ENCODE measurements at regions not wholly inside any gene's neighbourhood (a gene's known extent, or its start where the extent isn't known, plus 50 kb on each side); places are given as distances from the start of the nearest gene placed in this dataset.

DNA sequence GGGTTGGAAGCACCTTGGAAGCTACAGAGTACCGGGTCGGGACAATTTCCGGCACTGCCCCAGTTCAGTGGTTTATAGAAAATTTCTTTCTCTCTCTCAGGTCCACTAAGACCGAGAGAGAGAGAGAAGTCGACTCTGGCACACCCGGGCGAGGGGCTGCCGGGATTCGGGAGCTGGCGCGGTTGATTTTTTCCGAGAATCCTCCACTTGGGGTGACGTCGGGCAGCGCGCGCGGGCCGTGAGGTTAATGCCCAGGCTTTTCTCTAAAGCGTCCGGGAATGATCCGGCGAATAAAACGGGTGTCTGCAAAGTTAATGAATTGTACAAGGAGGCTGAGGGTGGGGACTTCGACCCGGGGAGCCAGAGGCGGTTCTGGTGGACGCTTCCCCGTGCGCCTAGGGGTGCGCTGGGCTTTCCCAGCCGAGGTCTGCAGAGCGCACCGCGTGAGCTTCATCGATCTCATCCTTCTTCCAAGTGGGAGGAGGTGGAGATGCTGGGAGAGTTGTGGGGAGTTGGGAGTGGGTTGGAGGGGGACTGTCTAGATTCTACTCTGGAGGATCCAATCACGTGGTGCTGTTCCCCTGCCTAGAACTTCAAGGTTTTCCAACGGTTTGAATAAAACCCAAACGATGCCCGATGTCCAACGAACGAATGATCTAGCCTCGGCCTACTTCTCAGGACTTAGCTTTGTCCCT is 51.9 kb upstream of the TBX3 start:
- no peak overlapping the region for H3K27ac ChIP-seq (ENCODE audit: insufficient read depth, low read length)
- no peak overlapping the region for H3K4me3 ChIP-seq (replicated peaks in 1 of 4; ENCODE audit: control extremely low read depth in 1 of 4, insufficient read depth in 1 of 4, low read depth in 3 of 4, low read length in 4 of 4)
- no peak overlapping the region for H3K4me2 ChIP-seq (ENCODE audit: extremely low read depth, insufficient read depth, low read length)

DNA sequence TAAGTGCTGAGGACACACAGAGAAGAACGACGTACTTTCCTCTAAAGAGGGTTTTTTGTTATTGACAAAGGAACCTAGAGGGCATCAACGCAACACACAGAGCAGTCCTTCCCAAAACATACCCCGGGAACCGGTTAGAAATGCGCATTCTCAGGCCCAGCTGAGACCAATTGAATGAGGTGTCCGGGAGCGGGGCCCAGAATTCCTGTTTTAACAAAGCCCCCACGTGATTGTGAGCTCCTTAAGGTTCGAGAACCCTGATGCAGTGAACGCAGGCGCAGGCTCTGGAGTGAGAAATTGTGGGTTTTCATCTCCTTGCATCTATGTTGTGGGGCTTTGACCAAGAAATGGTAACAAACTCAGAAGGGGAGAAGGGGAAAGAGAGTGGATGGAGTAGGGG is 51.0 kb upstream of the TBX3 start:
- H3K4me1 ChIP-seq (ENCODE audit: control insufficient read depth, extremely low read depth, insufficient read depth, low read length) = no peaks in the 10 kb centered on the region
- H3K27me3 ChIP-seq (ENCODE audit: control insufficient read depth, insufficient read depth, low read length) = no peaks in the 10 kb centered on the region
- no peak overlapping the region for H2AFZ ChIP-seq (ENCODE audit: low read length)
- TF ChIP-seq EZH2 (IDR thresholded peaks at IDR 0.05; ENCODE audit: low read length, missing control alignments) (no peak), CTCF (conservative IDR thresholded peaks at IDR 0.05 in 1 of 2, IDR thresholded peaks at IDR 0.05 in 1 of 2; ENCODE audit: low read depth in 1 of 2, low read length in 2 of 2) (no peak)
- H3K4me3 ChIP-seq (replicated peaks in 1 of 4; ENCODE audit: control extremely low read depth in 1 of 4, insufficient read depth in 1 of 4, low read depth in 3 of 4, low read length in 4 of 4) = no peak overlapping the region
- DNase-seq (ENCODE audit: low read depth in 2 of 2) = no peak
- H3K79me2 ChIP-seq (ENCODE audit: control insufficient read depth, insufficient read depth, low read length) = no peaks in the 10 kb centered on the region
- H3K4me2 ChIP-seq (ENCODE audit: extremely low read depth, insufficient read depth, low read length) = no peak overlapping the region
- no peaks in the 10 kb centered on the region for H3K9me3 ChIP-seq (ENCODE audit: control insufficient read depth, insufficient read depth, low read depth, low read length)
- no peak overlapping the region for H3K9ac ChIP-seq (ENCODE audit: insufficient read depth, low read length)
- no peaks in the 10 kb centered on the region for H3K36me3 ChIP-seq (ENCODE audit: control insufficient read depth, insufficient read depth, low read length)
- H3K27ac ChIP-seq (ENCODE audit: insufficient read depth, low read length) = no peak overlapping the region
- H4K20me1 ChIP-seq (ENCODE audit: control insufficient read depth, extremely low read depth, insufficient read depth, low read length) = no peaks in the 10 kb centered on the region

More for the DNA sequence above, 51.9 kb upstream of the TBX3 start:
- Histone ChIP-seq H3K79me2 (ENCODE audit: control insufficient read depth, insufficient read depth, low read length) (no peaks in the 10 kb centered on the region), H3K4me1 (ENCODE audit: control insufficient read depth, extremely low read depth, insufficient read depth, low read length) (no peaks in the 10 kb centered on the region), H3K27me3 (ENCODE audit: control insufficient read depth, insufficient read depth, low read length) (no peaks in the 10 kb centered on the region), H3K36me3 (ENCODE audit: control insufficient read depth, insufficient read depth, low read length) (no peaks in the 10 kb centered on the region), H3K9ac (ENCODE audit: insufficient read depth, low read length) (no peak overlapping the region), H4K20me1 (ENCODE audit: control insufficient read depth, extremely low read depth, insufficient read depth, low read length) (no peaks in the 10 kb centered on the region), H2AFZ (ENCODE audit: low read length) (no peak overlapping the region), H3K9me3 (ENCODE audit: control insufficient read depth, insufficient read depth, low read depth, low read length) (no peaks in the 10 kb centered on the region)
- no peak for DNase-seq (ENCODE audit: low read depth in 2 of 2)
- TF ChIP-seq CTCF (conservative IDR thresholded peaks at IDR 0.05 in 1 of 2, IDR thresholded peaks at IDR 0.05 in 1 of 2; ENCODE audit: low read depth in 1 of 2, low read length in 2 of 2) (no peak), EZH2 (IDR thresholded peaks at IDR 0.05; ENCODE audit: low read length, missing control alignments) (no peak)

DNA sequence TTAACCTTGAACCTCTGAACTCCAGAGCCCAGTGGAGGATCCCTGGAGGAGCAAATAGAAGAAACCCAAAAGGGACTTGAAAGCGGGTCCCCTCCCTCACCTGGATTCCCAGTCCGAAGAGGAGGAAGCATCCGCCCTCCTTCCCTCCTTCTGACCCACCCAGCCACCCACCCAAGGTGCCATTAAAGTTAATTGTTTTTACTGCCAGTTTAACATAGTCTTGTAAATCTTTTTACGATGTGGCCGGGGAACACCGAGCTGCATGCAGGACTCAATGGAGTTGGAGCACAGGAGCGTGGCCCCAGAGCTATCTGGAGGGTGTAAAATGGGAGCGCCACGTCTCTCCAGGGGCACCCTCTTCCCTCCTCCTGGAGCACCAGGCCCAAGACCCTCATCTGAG is 49.9 kb upstream of the TBX3 start:
- Histone ChIP-seq H3K9me3 (ENCODE audit: control insufficient read depth, insufficient read depth, low read depth, low read length) (no peaks in the 10 kb centered on the region), H3K4me3 (replicated peaks in 1 of 4; ENCODE audit: control extremely low read depth in 1 of 4, insufficient read depth in 1 of 4, low read depth in 3 of 4, low read length in 4 of 4) (no peak overlapping the region), H3K36me3 (ENCODE audit: control insufficient read depth, insufficient read depth, low read length) (no peaks in the 10 kb centered on the region), H3K27ac (ENCODE audit: insufficient read depth, low read length) (no peak overlapping the region), H3K79me2 (ENCODE audit: control insufficient read depth, insufficient read depth, low read length) (no peaks in the 10 kb centered on the region), H3K4me1 (ENCODE audit: control insufficient read depth, extremely low read depth, insufficient read depth, low read length) (no peaks in the 10 kb centered on the region), H3K27me3 (ENCODE audit: control insufficient read depth, insufficient read depth, low read length) (no peaks in the 10 kb centered on the region), H3K4me2 (ENCODE audit: extremely low read depth, insufficient read depth, low read length) (no peak overlapping the region), H4K20me1 (ENCODE audit: control insufficient read depth, extremely low read depth, insufficient read depth, low read length) (no peaks in the 10 kb centered on the region), H2AFZ (ENCODE audit: low read length) (no peak overlapping the region), H3K9ac (ENCODE audit: insufficient read depth, low read length) (no peak overlapping the region)
- TF ChIP-seq EZH2 (IDR thresholded peaks at IDR 0.05; ENCODE audit: low read length, missing control alignments) = no peak
- no peak for TF ChIP-seq CTCF (conservative IDR thresholded peaks at IDR 0.05 in 1 of 2, IDR thresholded peaks at IDR 0.05 in 1 of 2; ENCODE audit: low read depth in 1 of 2, low read length in 2 of 2)
- no peak for DNase-seq (ENCODE audit: low read depth in 2 of 2)

Measured in fibroblast of lung (primary cell).